ENCODE measurements at regions not wholly inside any gene's neighbourhood (a gene's known extent, or its start where the extent isn't known, plus 50 kb on each side); places are given as distances from the start of the nearest gene placed in this dataset.

DNA sequence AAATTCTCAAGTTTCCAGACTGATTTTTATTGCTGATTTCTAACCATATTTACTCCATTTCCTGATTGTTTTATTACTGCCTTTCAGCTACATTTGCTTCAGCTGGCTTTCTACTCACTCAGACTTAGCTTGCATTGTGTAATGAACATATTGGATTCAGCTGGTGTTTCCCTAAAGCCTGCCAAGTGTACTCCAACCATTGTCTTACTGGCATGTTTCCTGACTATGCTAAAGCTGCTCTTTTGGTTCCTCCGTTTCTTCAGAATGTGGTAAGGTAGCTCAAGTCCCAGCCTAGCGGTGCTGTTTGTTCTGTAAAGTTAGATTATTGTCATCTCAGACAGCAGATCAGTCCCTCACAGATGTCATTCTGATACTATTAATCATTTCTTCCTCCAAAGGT is 53.1 kb upstream of the GLRA2 start:
- DNase-seq = no peak

DNA sequence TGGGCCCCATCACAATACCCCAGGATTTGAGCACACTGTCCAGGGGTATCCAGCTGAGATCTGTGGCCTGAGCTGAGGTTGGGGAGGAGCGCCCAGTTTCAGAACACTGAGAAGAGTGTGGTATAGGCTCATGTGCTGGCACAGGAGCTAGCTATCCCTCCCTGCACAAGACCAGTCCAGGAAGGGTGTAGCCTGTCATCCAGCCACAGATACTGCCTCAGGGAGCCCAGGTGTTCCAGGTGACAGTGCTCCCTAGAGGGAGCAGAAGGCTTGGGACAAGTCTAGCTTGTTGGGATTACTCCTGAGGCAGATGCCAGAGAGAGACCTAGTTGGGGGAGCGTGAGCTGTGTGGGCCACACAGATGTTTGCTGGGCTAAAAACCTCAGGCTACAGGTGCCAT is 79.6 kb upstream of the GLRA2 start:
- DNase-seq = no peak

DNA sequence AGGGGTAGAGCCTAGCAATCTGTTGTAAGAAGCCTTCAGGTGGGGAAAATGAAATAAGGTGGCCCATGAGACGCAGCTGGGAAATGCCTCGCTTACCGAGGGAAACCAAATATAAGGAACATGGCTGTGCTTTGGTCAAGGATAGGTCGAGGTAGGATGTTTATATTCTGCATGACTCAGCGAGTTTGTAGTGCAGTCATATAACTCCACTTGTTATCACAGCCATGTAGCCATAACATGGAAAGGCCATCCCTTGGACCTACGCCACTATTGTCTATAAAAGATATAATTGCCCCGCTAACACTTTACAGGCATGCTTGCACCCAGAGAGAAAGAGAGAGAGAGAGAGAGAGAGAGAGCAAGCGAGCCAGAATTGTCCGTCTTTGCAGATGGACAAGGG is 80.9 kb upstream of the GLRA2 start:
- no peak for DNase-seq

DNA sequence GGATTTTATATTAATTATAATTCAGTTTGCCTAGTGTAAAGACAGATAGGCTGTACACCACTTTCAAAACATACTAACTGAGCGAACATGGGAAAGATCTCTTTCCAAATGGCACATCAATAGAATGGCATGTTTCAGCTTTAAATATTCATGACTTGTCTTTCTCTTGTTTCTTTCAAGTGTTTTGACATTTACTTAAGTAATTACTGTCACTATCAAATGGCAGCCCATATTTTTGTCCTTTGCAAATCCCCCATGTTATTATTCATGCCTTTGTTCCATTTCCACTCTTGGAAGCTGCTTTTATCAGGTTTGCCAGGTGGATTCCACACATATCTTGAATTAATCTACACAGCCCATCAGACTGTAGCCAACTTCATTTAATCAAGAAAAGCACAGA is 89.2 kb upstream of the GLRA2 start:
- no peak for DNase-seq

DNA sequence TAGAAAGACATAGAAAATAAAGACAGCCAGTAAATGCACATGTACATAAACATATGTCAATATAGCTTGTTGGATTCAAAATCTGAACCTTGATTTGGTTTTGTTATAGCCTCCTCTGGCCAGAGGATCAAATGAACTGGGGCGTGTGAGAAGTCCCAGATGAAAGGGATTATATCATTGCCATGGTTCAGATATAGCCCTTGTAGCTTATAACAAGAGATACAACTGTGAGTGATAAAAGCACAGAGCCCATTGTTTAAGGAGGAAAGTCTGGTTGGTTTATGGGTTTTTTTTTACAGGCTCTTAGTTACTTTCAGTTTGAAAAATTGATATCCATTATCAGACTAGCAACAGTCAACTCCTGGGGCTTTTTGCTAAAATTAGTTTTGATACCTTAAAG is 101.7 kb upstream of the GLRA2 start:
- DNase-seq = no peak

DNA sequence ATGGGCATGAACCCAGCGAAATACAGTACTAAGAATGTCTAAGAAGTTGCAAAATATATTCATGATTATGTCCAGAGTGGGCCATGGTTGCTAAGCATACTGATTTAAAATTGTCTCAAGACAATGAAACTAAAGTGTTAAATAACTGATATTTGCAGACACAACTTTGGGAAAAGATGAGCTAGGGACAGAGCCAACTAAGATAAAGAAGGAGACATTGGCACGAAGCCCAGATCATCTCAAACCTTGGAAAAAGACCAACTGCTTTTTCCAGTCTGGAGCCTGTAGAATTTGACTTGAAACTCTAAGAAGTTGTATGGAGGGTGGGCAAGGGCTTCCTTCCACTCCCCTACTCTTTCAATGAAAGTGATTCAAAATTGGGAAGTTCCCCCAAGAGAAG is 108.5 kb upstream of the GLRA2 start:
- DNase-seq = no peak

DNA sequence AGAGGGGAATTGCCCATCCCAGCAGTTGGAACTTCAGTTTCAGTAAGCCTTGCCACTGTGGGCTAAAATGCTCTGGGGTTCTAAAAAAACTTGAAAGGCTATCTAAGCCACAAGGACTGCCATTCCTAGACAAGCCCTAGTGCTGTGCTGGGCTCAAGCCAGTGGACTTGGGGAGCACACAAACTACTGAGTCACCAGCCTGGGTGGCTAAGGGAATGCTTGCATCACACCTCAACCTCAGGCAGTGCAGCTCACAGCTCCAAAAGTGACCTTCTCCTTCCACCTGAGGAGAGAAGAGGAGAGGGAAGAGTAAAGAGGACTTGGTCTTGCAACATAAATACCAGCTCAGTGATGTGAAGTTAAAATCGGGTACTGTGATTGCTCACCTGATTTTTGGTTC is 116.7 kb upstream of the GLRA2 start:
- DNase-seq = no peak

DNA sequence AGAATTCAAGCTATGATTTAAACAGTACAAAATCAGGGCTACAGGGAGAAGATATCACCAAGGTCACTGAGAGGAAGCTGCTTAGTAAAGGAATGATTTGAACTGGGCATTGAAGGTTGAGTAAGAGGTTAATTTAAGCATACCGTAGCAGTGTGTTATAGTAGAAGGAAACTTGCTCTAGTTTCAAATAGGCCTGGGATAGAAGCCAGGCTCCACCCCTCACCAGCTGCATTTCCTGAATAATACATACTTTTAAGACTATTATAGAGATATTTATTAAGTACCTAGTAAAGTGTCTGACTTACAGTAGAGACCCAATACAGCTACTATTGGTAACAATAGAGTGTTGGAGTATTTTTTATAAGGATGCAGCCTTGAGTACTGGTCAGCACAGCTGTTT is 118.0 kb upstream of the GLRA2 start:
- no peak for DNase-seq

DNA sequence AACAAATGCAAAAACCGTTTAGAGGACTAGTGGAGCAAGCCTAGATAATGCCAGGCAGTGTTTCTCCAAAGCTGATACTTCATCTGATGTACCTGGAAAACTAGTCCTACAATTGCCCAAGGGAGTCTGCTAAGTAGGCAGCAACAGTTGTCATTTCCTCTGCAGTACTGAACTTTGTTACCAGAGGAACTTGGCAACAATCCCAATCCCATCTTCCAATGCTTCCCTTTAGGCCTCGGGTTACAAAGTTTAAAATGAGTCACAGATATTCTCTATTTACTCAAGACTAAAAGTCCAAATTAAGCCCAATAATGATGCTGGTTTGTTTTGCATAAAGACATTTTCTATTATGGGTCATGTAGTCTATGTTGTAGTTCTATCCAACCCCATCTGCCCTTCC is 120.0 kb upstream of the GLRA2 start:
- DNase-seq = no peak

DNA sequence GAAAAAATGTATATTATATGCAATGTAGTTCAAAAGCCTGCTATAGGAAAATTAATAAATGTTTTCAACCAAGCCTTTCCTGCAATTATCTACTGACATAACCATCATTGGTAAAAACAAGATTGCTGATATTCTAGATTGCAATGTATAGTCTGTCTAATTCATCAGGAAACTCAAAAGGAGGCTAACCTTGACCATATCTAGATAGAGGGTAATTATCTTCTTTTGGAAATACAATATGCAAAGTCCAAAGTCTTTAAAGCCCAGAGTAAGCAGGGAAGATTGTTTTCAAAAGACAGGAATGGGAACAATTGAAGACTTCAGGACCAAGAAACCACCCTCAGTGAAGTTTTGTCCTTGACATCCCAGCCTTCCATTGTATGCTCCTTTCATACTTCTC is 123.1 kb upstream of the GLRA2 start:
- DNase-seq = no peak

DNA sequence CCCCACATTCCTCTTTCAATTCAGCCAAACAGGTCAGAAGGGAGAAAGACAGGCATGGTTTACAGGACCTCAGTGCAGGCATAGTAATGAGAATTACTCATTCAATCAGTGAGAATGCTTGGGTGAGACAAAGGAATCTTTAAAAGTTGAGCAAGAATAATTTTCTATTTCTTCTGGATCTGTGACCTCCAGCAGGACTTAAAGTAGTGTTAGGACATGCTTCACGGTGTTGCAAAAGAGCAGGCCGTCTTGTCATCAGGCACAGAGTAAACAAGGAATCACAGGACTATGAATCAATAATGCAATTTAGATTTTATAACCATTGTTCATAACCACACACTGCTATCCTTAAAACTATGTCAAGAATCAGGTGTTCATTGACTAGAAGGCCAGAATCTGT is 130.6 kb upstream of the GLRA2 start:
- no peak for DNase-seq

DNA sequence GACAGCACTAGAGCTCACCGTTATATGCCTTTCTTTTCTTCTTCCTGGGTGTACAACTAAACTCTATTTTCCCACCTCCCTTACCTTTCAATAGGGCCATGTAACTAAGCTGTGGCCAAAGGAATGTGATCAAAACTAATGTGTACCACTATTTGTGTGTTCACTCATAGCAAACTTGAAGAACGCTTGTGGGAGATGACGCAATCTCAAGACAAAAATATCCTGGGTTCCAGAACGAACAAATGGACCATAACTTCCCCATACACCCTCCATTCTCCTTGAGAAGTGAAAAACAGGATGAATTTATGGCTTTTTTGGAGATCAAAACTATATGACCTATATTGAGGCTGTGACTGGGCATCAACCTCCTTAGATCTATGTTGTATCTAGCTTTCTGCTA is 139.7 kb upstream of the GLRA2 start:
- no peak for DNase-seq

DNA sequence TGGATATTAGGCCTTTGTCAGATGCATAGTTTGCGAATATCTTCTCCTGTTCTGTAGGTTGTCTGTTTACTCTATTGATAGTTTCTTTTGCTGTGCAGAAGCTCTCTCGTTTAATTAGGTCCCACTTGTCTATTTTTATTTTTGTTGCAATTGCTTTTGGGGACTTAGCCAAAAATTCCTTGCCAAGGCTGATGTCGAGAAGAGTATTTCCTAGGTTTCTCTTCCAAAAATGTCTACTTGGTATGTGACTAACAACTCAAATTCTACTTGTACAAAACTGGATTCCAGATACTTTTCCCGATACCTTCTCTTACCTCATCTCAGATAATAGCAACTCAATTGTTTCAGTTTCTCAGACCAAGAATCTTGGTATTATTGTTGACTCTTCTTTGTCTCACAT is 142.4 kb upstream of the GLRA2 start:
- no peak for DNase-seq

DNA sequence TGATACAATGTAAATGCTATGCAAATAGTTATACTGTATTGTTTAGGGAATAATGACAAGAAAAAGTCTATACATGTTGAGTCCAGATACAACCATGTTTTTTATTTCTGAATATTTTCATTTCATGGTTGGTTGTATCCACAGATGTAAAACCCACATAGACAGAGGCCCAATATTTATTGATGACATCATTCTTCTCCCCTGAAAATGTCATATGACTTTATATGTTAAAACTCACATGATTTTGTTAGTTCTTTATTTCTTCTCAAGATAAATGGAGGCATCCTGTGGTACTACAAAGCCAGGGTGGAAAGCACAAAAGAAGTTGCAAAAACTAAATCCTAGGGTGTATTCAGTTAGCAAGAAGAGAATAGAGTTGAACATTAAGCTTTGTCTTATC is 149.3 kb upstream of the GLRA2 start:
- no peak for DNase-seq

DNA sequence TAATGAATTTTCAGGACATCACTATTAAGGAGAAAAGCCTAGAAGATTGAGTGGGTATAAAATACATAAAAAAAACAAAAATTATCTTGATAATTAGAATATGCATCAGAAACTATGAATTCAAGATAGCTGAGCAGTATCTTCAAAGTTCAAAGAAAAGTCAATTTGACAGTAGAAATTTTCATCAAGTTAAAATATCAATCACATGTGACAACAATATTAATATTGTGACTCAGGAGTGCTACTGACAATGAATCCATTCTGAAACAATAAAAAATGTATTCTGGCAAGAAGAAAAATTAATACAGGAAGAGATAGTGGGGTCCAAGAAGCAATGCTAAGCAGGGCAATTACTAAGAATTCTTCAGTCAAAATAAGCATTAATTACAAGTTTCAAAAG is 151.9 kb upstream of the GLRA2 start:
- DNase-seq = no peak

DNA sequence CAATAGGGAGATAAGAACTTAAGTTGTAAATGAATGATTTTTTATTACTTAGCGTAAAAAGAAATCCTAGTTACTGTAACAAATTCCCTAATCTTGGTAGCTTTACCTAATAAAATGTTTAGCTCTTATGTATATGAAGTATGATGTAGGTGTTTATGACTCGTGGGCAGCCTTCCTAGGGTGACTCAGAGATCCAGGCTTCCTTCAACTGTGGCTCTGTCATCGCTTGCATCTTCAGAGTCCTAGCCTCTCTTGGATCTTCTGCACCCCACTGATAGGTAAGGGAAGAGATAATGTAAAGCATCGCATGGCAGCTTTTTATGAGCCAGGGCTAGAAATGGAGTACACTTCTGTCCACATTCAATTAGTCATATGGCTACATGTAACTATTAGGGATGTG is 165.6 kb upstream of the GLRA2 start:
- DNase-seq = no peak

DNA sequence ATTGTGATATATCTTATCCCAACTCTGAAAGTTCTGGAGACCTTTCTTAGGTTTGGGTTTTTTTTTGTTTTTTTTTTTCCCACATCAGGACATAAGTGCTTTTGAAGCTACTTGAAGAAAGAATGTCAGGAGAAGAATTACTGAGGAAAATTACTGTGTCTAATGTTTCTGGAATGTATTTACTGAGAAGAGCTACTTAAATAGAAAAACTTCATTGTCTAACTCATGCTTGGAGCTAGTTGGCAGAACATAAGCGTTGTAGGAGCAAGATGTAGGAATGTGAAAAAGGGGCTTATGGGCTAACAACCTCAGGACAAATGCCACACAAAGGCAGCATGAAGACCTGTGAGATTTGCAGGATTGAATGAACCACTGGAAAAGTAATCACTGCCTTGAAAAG is 166.6 kb upstream of the GLRA2 start:
- DNase-seq = no peak

DNA sequence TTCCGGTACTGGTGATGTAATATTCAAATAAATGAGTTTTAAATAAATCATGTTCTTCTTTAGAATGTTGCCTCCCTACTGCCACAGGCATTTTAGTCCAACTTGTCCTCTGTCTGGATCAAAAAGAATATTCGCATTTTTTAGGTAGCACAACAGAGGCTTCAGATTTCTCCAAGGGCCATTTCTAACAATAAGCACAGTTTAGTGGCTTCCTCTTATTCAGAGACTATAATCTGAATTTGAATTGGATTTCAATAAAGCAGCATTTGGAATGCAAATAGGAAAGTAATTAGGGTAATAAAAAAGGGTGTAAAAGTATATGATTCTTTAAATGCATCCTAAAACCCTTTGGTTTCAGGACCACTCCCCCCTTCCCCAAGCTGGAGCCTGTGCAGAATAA is 167.9 kb upstream of the GLRA2 start:
- DNase-seq = no peak

DNA sequence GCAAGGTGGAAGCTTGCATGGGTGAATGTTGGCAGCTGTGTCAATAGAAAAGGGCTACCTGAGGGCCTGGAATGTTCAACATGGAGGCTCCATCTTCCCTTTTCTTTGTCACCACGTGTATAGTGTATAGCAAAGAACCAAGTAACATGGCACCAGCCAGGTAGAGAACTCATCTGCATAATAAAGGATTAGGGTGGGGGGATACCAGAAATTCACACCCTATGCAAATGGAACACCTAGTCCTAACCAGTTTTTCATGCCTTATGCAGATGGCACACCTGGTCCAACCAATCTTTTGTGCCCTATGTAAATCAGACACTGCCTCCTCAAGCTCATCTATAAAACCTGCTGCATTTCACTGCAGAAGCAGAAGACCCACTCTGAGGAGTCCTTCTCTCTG is 169.6 kb upstream of the GLRA2 start:
- no peak for DNase-seq

DNA sequence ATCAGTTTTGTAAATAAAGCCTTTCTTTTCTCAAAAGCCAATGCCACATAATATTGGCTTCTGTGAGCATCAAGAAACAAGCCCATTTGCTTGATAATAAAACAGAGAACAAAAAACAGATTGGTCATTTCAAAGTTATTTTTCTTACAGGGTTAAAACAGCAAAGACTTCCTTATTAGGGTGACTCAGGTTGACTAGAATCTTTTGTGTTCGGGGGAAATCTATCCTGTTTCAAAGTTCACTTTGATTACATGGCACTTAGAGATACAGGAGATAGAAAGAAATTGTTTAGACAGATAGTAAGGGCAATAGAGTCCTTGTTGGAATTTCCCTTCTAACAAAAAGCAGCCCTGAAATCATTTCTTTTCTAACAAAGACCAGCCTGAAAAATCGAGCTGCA is 170.0 kb upstream of the GLRA2 start:
- DNase-seq = no peak

DNA sequence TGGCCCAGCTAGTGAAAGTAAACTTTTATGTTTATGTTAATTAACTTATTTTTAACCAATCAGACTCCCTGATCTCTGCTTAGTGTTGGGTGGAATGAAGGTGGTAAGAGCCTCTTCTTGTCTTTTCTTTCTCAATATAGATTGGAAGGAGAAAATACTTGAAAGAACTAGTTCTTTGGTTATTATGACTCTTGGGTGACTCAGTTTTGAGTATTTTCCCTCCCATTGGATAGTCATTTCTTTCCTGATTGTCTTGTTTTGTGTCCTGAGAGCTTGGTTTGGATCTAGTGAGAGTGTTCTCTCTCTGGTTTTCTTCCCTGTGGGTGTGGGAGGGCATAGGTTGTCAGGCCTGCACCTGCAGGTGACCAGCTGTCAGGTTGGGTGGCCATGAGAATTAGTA is 172.0 kb upstream of the GLRA2 start:
- no peak for DNase-seq

DNA sequence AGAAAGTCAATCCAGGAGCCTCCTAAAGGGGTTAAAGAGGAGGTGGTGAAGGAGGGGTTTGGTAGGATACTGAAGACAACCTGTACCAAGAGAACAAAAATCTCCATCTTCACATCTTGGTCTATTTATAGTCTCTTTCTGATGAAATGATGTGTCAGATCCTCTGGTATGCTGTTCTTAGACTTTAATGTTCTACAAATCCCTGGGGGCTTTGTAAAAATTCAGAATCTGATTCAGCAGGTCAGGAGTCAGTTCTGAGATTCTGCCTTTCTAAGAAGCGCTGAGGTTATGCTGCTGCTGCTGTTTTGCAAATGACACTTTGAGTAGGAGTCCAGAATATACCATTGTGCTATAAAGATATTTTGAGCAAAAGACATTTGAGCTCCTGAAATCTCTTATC is 172.9 kb upstream of the GLRA2 start:
- DNase-seq = no peak

DNA sequence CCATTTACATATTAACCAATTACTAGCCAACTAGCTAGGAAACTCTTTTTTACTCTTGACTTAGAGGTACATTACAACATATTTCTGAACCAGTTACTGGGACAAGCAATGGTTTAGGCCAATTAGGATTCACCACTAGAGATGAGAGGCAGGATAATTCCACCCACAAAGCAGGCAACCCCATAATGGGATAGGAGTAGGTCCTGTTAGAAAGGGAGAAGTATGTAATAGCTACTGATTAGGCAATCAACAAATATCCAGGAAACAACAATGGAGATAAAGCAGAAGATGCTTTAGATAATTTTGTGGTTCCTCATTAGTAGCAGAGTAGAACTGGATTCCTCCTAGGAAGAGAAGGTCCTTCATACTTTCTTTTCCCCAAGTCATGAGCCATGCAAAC is 173.8 kb upstream of the GLRA2 start:
- DNase-seq = no peak

DNA sequence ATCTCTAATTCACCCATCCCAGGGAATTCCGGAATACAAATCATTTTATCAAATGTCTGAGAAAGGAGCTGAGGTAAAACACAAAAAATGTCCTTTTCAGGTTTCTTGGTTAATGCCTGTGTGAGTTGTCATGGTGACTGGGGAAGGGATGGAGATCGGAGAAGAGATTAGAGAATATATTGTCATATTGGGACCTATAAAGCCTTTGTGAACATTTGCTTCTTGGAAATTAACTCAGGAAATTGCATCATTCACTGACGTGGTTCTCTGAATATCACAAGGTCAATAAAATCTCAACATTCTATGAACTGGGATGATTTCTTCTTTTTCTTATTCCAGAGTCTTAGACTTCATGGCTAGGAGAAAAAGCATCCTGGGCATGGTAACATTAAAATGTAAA is 174.8 kb upstream of the GLRA2 start:
- DNase-seq = no peak

DNA sequence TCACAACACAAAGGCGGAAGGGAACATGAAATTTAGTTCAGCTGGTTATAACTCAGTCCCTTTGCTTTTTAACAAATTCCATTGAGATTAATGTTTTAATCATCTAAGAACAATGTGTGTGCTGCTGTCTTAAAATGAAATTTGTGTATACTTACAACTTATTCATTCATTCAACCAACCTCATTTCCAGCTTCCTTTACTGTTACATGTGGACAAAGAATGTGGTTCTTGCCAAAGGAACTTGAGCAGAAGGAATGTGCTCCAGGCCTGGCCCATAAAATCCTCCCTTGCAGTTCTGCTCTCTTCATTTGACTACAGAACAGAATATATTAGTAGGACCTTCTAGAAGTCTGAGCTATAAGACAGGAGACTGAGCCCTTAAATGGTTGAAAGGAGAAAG is 176.8 kb upstream of the GLRA2 start:
- DNase-seq = no peak

DNA sequence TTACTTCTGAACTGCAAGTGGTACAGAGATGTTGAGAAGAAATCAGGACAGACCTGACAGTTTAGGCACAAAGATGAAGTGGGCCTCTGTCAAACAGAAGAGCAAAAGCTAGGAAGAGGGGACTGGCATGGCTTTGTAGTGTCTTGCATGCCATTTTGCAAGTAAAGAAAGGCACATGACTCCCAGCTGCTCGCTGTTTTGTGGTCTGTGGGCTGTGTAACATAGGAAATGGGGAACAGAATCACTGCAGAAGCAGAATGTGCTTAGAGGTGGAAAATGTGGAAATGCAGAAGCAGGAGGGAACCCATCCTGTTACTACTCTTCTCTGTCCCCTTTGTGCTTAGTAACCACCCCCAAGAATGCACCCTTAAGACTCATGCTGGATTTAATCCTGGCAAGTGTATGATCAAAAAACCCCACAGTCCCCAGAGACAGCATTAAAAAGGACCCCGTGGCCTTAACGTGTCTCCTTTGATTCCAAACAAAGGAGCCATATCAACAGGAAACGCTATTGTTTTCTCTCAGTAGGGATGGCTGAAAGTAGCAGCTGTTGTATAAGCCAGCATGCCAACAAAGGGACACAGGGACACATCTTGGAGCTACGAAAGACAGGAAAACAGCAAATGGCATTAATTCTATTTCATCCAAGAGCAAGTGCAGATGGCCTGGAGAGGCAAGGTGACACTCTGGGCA is 177.6 kb upstream of the GLRA2 start:
- DNase-seq = no peak
